CD4-positive, alpha-beta memory T cell (primary cell): ENCODE measurements at regions not wholly inside any gene's neighbourhood (a gene's known extent, or its start where the extent isn't known, plus 50 kb on each side); places are given as distances from the start of the nearest gene placed in this dataset.
A peak's percentile ranks its signal among the peaks of the same experiment; 100 is the strongest.

Experiments
- CTCF ChIA-PET: fragments of 350-600 bp; sonication (Branson Sonifier 250); formaldehyde crosslinking; loops from one replicate; lab custom pipeline; 2021; ENCODE audit warnings: inconsistent platforms; ENCODE audit not compliant: partially characterized antibody; lab: Charles Lee
- POLR2A ChIA-PET: fragments of 350-600 bp; sonication (Branson Sonifier 250); formaldehyde crosslinking; loops from one replicate; lab custom pipeline; 2021; ENCODE audit not compliant: partially characterized antibody; lab: Charles Lee
- DNase-seq, 5 donors: peaks; one replicate each; pipeline versions ENCODE4 v3.0.0 to v3.0.0-alpha.2; 2020 to 2022; ENCODE audit warnings: mixed read lengths in 1 of 5
- H3K27ac ChIP-seq: one replicate; pipeline ENCODE4 v1.7.0; 2013; ENCODE audit warnings: low read depth, low read length
- H3K27me3 ChIP-seq: 2 replicates; pipeline ENCODE4 v1.7.0; 2013; ENCODE audit warnings: mild to moderate bottlenecking, low read length, moderate library complexity; ENCODE audit not compliant: insufficient read depth
- H3K36me3 ChIP-seq: 2 replicates; pipeline ENCODE4 v1.7.0; 2013; ENCODE audit warnings: mild to moderate bottlenecking, low read length, moderate library complexity; ENCODE audit not compliant: insufficient read depth
- H3K4me1 ChIP-seq: 2 replicates; pipeline ENCODE4 v1.7.0; 2013; ENCODE audit warnings: mild to moderate bottlenecking, low read length, moderate library complexity; ENCODE audit not compliant: insufficient read depth
- H3K4me3 ChIP-seq, 2 donors: one replicate each; pipeline ENCODE4 v1.7.0; 2013; ENCODE audit warnings: low read length in 2 of 2, mild to moderate bottlenecking in 1 of 2
- H3K9me3 ChIP-seq, 2 donors: one replicate each; pipeline ENCODE4 v1.7.0; 2013; ENCODE audit warnings: low read length in 2 of 2, control low read depth in 1 of 2; ENCODE audit not compliant: control insufficient read depth in 1 of 2
- H3K27ac Mint-ChIP-seq, 7 donors: one replicate each; pipeline ENCODE4 v1.8.0; 2020 to 2021; ENCODE audit warnings: mixed read lengths in 7 of 7, mild to moderate bottlenecking in 6 of 7, inconsistent platforms in 3 of 7, moderate library complexity in 3 of 7
- H3K27me3 Mint-ChIP-seq, 2 donors: one replicate each; pipeline ENCODE4 v1.8.0; 2020 to 2021; ENCODE audit warnings: mixed read lengths in 2 of 2
- H3K36me3 Mint-ChIP-seq, 2 donors: one replicate each; pipeline ENCODE4 v1.8.0; 2020 to 2021; ENCODE audit warnings: mixed read lengths in 2 of 2, inconsistent platforms in 1 of 2, mild to moderate bottlenecking in 1 of 2
- H3K4me1 Mint-ChIP-seq, 4 donors: one replicate each; pipeline ENCODE4 v1.8.0; 2020 to 2021; ENCODE audit warnings: mixed read lengths in 4 of 4, mild to moderate bottlenecking in 1 of 4
- H3K4me3 Mint-ChIP-seq, 8 donors: one replicate each; pipeline ENCODE4 v1.8.0; 2020 to 2021; ENCODE audit warnings: mixed read lengths in 8 of 8, mild to moderate bottlenecking in 7 of 8, moderate library complexity in 6 of 8, inconsistent platforms in 3 of 8
- H3K9me3 Mint-ChIP-seq, 8 donors: one replicate each; pipeline ENCODE4 v1.8.0; 2020 to 2021; ENCODE audit warnings: mixed read lengths in 8 of 8, mild to moderate bottlenecking in 5 of 8, inconsistent platforms in 3 of 8, moderate library complexity in 1 of 8
- intact Hi-C: fragments of 100-400 bp; cut with micrococcal nuclease; formaldehyde crosslinking; loops from one replicate; pipeline ENCODE4 v1.15.1; 2023

DNA sequence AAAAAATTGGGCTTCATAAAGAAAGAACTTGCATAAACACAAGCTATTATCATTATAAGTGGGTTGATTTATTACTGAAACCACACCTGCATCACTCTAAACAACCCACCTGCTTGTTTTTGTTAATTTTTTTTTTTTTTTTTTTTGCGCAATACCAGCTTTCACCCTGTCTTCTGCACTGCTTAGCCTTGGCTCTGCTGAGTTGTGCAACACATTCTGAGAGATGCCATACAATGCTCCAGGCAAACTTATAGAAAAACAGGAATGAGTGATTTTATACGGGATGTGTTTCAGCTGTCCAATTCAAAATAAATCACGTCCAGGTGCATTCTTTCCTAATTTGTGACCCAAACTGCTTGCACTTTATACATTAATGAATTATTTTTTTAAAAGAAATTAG, 923.6 kb downstream of the GATA3 start:
- intact Hi-C loops = no loop called here

DNA sequence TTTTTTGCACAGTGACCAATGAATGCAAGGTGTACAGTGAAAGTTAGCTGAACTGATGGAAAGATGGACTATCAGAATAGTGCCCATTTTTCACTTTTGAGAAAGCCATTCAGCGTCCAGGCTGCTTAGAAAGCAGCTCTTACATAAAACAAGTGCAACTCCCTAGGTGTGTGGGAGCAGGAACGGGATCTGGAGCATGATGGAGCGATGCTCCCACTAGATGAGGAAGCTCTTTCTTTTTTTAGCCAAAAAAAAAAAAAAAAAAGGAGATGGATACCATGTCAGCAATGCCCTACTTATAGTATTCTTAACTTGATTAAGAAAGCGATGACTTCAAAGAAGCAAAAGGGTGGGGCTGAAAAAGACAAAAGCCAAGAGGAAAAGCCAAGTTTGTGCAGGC, 925.5 kb downstream of the GATA3 start:
- CTCF ChIA-PET = no interaction called here
- Mint-ChIP-seq H3K27ac (no peak overlapping the region), H3K27me3 (peaks cover 0 to 5% of the 10 kb centered on the region in 2 donors), H3K36me3 (no peaks in the 10 kb centered on the region), H3K4me3 (no peak overlapping the region), H3K4me1 (peaks cover 0 to 3% (median under 1%) of the 10 kb centered on the region in 4 donors), H3K9me3 (peaks cover 0 to 4% (median 0%) of the 10 kb centered on the region in 8 donors)
- no peak for DNase-seq
- Histone ChIP-seq H3K36me3 (no peaks in the 10 kb centered on the region), H3K27ac (no peak overlapping the region), H3K4me3 (no peak overlapping the region), H3K9me3 (no peaks in the 10 kb centered on the region), H3K4me1 (no peaks in the 10 kb centered on the region), H3K27me3 (no peaks in the 10 kb centered on the region)
- intact Hi-C loops = no loop called here
- POLR2A ChIA-PET = no interaction called here

More for the DNA sequence above, 923.6 kb downstream of the GATA3 start:
- Histone ChIP-seq H3K4me3 (no peak overlapping the region), H3K27ac (no peak overlapping the region), H3K36me3 (no peaks in the 10 kb centered on the region), H3K4me1 (no peaks in the 10 kb centered on the region), H3K27me3 (no peaks in the 10 kb centered on the region), H3K9me3 (no peaks in the 10 kb centered on the region)
- no peak overlapping the region for H3K4me3 Mint-ChIP-seq
- CTCF ChIA-PET = interaction anchor here (0.5 to 0.7 kb wide), 2 partner anchors 609 to 1011 kb away, joined by 3 read pairs; no protein-coding TSS in a partner anchor
- POLR2A ChIA-PET = no interaction called here
- H3K9me3 Mint-ChIP-seq = peaks cover 0 to 1% (median 0%) of the 10 kb centered on the region in 8 donors
- no peak for DNase-seq
- peaks cover 0 to 5% of the 10 kb centered on the region in 2 donors for H3K27me3 Mint-ChIP-seq
- H3K36me3 Mint-ChIP-seq = no peaks in the 10 kb centered on the region
- H3K27ac Mint-ChIP-seq = no peak overlapping the region
- H3K4me1 Mint-ChIP-seq = peaks cover 0 to 3% (median under 1%) of the 10 kb centered on the region in 4 donors

DNA sequence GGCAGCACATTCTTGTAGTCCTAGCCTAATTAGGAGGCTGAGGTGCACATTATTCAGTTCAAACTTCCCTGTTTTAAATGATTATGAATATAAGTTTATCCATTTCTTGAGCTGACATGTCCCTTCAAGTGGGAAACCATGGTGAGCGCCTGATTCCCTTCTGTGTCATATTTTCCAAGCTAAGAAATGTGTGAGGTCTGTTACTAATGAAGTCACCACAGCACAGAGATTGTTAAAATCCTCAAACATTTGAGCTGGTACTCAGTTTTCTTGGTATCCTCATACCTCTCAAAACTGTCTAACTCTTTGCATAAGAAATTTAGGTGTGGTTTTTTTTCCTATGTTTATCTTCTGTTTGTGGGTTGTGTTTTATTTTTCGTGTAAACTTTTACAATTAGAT, 926.8 kb downstream of the GATA3 start:
- no peaks in the 10 kb centered on the region for H3K4me1 ChIP-seq
- Mint-ChIP-seq H3K4me1 (peaks cover 0 to 3% (median under 1%) of the 10 kb centered on the region in 4 donors), H3K36me3 (no peaks in the 10 kb centered on the region), H3K4me3 (no peak overlapping the region), H3K27me3 (peaks cover 0 to 4% of the 10 kb centered on the region in 2 donors), H3K9me3 (peaks cover 0 to 4% (median 0%) of the 10 kb centered on the region in 8 donors), H3K27ac (peak overlapping the region in 1 of 7 donors; percentile 5)
- DNase-seq = no peak
- H3K36me3 ChIP-seq = no peaks in the 10 kb centered on the region
- H3K27ac ChIP-seq = no peak overlapping the region
- H3K4me3 ChIP-seq = no peak overlapping the region
- H3K27me3 ChIP-seq = no peaks in the 10 kb centered on the region
- no peaks in the 10 kb centered on the region for H3K9me3 ChIP-seq
- ChIA-PET POLR2A (no interaction called here), CTCF (no interaction called here)
- intact Hi-C loops = no loop called here

DNA sequence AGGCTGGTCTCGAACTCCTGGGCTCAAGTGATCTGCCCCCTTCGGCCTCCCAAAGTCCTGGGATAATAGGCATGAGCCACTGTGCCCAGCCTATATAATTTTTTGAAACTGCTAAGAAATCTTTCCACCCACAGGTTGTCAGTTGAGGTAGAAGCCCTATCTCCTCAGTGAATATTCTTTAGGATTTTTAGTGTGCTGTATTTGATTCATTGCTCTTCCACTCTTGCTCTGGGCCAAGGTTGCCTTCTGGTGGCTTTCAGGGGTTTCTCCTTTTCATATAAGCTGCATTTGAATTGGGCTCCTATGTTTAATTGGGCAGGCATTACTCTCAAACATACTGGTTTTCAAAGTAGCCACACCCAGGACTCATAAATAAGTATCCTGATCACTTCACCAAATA, 931.2 kb downstream of the GATA3 start:
- H3K27me3 ChIP-seq = no peaks in the 10 kb centered on the region
- intact Hi-C loops = no loop called here
- H3K9me3 ChIP-seq = no peaks in the 10 kb centered on the region
- no peak overlapping the region for H3K4me3 ChIP-seq
- Mint-ChIP-seq H3K9me3 (peaks cover 0 to 4% (median 0%) of the 10 kb centered on the region in 8 donors), H3K4me3 (no peak overlapping the region), H3K36me3 (no peaks in the 10 kb centered on the region), H3K4me1 (peaks cover 2 to 5% (median 3%) of the 10 kb centered on the region in 4 donors), H3K27me3 (no peaks in the 10 kb centered on the region), H3K27ac (no peak overlapping the region)
- no peaks in the 10 kb centered on the region for H3K4me1 ChIP-seq
- CTCF ChIA-PET = no interaction called here
- DNase-seq = no peak
- H3K27ac ChIP-seq = no peak overlapping the region
- POLR2A ChIA-PET = no interaction called here
- H3K36me3 ChIP-seq = no peaks in the 10 kb centered on the region

DNA sequence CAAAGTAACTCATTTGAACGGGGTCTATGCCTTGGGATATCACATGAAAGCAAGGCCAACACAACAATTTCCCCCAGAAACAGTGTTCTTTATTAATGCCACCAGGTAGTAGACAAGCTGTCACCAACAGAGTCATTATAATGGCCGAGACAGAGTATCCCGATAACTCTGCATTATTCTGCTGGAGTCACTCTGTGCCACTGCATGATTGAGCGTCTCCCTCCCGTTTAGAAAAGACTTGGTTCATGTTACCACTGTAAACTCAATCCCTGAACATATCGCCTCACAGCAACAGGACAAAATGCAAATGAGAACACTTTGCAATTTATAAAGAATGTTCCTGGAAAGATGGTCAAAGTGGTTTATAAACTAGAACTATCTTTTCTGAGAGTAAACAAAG, 932.5 kb downstream of the GATA3 start:
- ChIA-PET CTCF (no interaction called here), POLR2A (no interaction called here)
- Mint-ChIP-seq H3K9me3 (peaks cover 0 to 4% (median 0%) of the 10 kb centered on the region in 8 donors), H3K36me3 (no peaks in the 10 kb centered on the region), H3K4me3 (no peak overlapping the region), H3K27ac (no peak overlapping the region), H3K27me3 (no peaks in the 10 kb centered on the region), H3K4me1 (peaks cover 2 to 12% (median 3%) of the 10 kb centered on the region in 4 donors)
- Histone ChIP-seq H3K4me3 (no peak overlapping the region), H3K27me3 (no peaks in the 10 kb centered on the region), H3K4me1 (no peaks in the 10 kb centered on the region), H3K27ac (no peak overlapping the region), H3K36me3 (no peaks in the 10 kb centered on the region), H3K9me3 (no peaks in the 10 kb centered on the region)
- intact Hi-C loops = no loop called here
- no peak for DNase-seq

DNA sequence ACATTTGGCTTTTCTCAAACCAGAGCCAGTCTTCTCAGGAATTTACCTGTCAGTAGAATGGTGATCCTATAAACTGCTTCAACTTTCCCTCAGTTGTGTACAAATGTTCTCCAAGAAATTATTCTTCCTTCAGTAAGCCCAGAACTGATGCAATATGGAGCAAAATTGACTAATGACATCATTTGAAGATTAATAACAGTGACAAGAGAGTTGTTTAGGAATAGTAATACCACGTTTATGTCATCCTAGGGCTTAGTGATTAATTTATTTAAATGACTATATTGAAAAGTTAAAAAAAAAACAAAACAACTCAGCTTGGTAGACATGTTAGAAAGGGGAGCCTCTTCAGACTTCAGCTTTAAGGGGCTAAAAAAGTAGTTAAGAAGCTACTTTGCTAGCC, 933.2 kb downstream of the GATA3 start:
- Mint-ChIP-seq H3K36me3 (no peaks in the 10 kb centered on the region), H3K4me1 (peaks cover 4 to 14% (median 4%) of the 10 kb centered on the region in 4 donors), H3K4me3 (no peak overlapping the region), H3K9me3 (peaks cover 0 to 4% (median 0%) of the 10 kb centered on the region in 8 donors), H3K27ac (no peak overlapping the region), H3K27me3 (no peaks in the 10 kb centered on the region)
- intact Hi-C loops = no loop called here
- H3K4me3 ChIP-seq = no peak overlapping the region
- CTCF ChIA-PET = no interaction called here
- H3K36me3 ChIP-seq = no peaks in the 10 kb centered on the region
- H3K4me1 ChIP-seq = no peaks in the 10 kb centered on the region
- POLR2A ChIA-PET = no interaction called here
- no peak for DNase-seq
- H3K9me3 ChIP-seq = no peaks in the 10 kb centered on the region
- H3K27me3 ChIP-seq = no peaks in the 10 kb centered on the region
- H3K27ac ChIP-seq = no peak overlapping the region

DNA sequence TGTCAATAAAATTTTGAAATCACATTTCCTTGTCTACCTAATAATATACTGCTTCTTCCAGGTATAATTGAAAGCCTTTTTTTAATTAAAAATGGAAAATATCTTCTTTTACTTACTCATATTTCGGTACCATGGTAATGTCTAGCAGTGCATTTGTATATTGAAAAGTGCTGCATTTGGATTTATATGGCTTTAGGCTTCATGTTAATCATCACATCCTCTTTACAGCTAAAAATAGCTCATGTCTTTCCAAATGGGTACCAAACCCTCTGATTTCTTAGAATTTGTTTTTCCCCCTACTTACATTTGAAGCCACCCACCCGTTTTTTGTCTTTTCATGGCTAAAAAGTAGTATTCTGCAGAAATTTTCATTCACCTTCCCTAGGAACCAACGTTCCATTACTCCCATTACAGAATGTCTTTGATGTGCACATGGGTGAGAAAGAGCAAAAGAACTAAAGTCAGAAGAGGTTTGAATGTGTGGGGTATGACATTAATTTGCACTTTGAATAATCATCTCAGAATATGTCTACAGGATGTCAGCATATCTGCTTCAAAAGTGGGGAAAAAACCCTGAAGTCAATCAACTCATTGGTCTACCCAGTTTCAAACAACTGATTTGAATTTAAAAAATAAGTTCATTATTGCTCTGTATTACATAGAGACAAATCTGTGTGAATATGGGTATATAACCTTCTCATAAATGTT, 935.9 kb downstream of the GATA3 start:
- Histone ChIP-seq H3K36me3 (no peaks in the 10 kb centered on the region), H3K4me1 (no peaks in the 10 kb centered on the region), H3K27me3 (no peaks in the 10 kb centered on the region), H3K27ac (no peak overlapping the region), H3K4me3 (no peak overlapping the region), H3K9me3 (no peaks in the 10 kb centered on the region)
- peak overlapping the region in 3 of 7 donors; percentile 5 to 76 (median 41) for H3K27ac Mint-ChIP-seq
- peaks cover 11 to 35% (median 16%) of the 10 kb centered on the region in 4 donors for H3K4me1 Mint-ChIP-seq
- intact Hi-C loops = no loop called here
- H3K9me3 Mint-ChIP-seq = no peaks in the 10 kb centered on the region
- H3K36me3 Mint-ChIP-seq = no peaks in the 10 kb centered on the region
- ChIA-PET CTCF (interaction anchor here (0.7 kb wide), 1 partner anchor 29 kb away, joined by 3 read pairs; no protein-coding TSS in a partner anchor), POLR2A (no interaction called here)
- no peak overlapping the region for H3K4me3 Mint-ChIP-seq
- no peaks in the 10 kb centered on the region for H3K27me3 Mint-ChIP-seq
- no peak for DNase-seq
